22Rv1 (cell line): ENCODE measurements at regions not wholly inside any gene's neighbourhood (a gene's known extent, or its start where the extent isn't known, plus 50 kb on each side); places are given as distances from the start of the nearest gene placed in this dataset.

ENCODE experiments used
- H3K27ac ChIP-seq: fragments of 450-650 bp; 2 replicates; pipeline ENCODE4 v1.5.1; 2017
- CTCF ChIP-seq: fragments of 450-650 bp; IDR thresholded peaks from 2 replicates; pipeline ENCODE4 v1.5.1; 2017; ENCODE audit warnings: mild to moderate bottlenecking
- ZFX ChIP-seq: fragments of 450-650 bp; IDR thresholded peaks from 2 replicates; pipeline ENCODE4 v1.6.1; 2017; ENCODE audit warnings: antibody characterized with exemption, borderline replicate concordance

- TF ChIP-seq ZFX (no peak), CTCF (no peak)
- no peak overlapping the region for H3K27ac ChIP-seq
Measured at GRCh38 chr4:151472711-151473110, 63.7 kb downstream of the FHIP1A start.

DNA sequence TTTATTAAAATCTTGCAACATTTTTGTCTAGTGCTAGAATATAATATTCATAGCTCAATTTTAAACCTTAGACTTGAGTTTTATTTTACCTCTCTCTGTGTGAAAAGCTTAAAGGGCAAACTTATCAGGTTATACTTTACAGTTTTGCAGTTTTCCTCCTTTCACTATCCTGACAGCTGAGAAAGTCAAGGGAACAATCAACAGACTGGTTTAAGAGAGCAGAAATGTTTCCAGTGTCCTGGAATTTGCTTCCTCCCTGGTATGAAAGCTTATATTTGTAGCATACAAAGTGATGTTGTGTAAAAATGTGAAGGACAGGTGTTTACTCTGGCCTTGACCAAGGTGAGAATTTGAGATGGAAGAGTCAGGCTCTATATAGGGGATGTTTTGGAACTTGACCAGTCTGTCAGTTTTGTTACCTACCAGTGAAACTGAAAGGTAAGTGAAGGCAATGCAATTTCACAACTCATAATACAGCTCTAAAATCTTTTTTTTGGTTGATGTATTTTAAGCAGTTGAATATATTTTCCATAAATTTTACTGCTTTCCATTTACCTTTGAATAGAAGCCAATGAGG is 64.6 kb downstream of the FHIP1A start:
- TF ChIP-seq ZFX (no peak), CTCF (no peak)
- no peak overlapping the region for H3K27ac ChIP-seq

GRCh38 chr4:151475035-151475714 is 66.2 kb downstream of the FHIP1A start:
- no peak overlapping the region for H3K27ac ChIP-seq
- TF ChIP-seq CTCF (no peak), ZFX (no peak)

- TF ChIP-seq ZFX: no peak
- no peak for TF ChIP-seq CTCF
Measured at GRCh38 chr4:151481813-151482212, 72.8 kb downstream of the FHIP1A start.

GRCh38 chr4:151484396-151485102 is 75.6 kb downstream of the FHIP1A start:
- no peak overlapping the region for H3K27ac ChIP-seq
- no peak for TF ChIP-seq CTCF
- TF ChIP-seq ZFX: no peak

More at GRCh38 chr4:151481813-151482212, 72.8 kb downstream of the FHIP1A start:
- H3K27ac ChIP-seq: no peak overlapping the region

GRCh38 chr4:151485541-151486131 is 76.7 kb downstream of the FHIP1A start:
- TF ChIP-seq ZFX (no peak), CTCF (no peak)
- no peak overlapping the region for H3K27ac ChIP-seq
